ENCODE measurements at regions not wholly inside any gene's neighbourhood (a gene's known extent, or its start where the extent isn't known, plus 50 kb on each side); places are given as distances from the start of the nearest gene placed in this dataset.

DNA sequence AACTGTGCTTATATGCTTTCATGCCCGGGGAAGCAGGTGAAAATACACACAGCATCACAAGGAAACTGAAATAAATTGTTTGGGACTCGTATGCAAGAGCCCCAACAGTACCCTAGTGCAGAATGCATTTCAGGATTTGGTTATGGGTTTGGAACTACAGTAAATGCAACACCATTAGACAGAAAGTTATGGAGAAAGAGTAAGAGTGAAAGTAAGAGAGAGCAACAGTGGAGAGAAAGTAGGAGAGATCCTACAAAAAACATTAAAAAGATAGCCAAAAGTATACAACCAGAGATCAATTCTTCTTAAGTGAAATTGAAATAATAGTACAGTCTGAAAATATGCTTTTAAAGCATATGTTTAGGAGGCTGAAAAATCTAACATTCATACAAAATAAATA lies 231.1 kb downstream of the TFEC start:
- H2AK9ac ChIP-seq (replicated peaks; ENCODE audit: low read depth, low read length, poor library complexity), result no peak overlapping the region

More for the DNA sequence above, 231.1 kb downstream of the TFEC start:
- H2AK5ac ChIP-seq (ENCODE audit: low read depth, low read length), result no peak overlapping the region
- in situ Hi-C loops (cut with MboI; ENCODE audit: low sequenced_read_pairs) (no loop called here), dilution Hi-C loops (cut with HindIII; ENCODE audit: low sequenced_read_pairs, unreplicated experiment) (no loop called here), intact Hi-C loops (cut with micrococcal nuclease) (no loop called here)
- H3K36me3 ChIP-seq (ENCODE audit: control insufficient read depth, insufficient read depth, low read length), result no peaks in the 10 kb centered on the region
- H3K4me3 ChIP-seq (ENCODE audit: insufficient read depth, low read depth, low read length), result no peak overlapping the region
- no peak overlapping the region for H2AFZ ChIP-seq (replicated peaks; ENCODE audit: low read length, poor library complexity)
- WGBS, 2 experiments (ENCODE audit: extremely low coverage in 2 of 2, insufficient read length in 1 of 2), result no CpG with 5 or more reads among the region's 2 CpGs
- no peak for DNase-seq
- H3K4me2 ChIP-seq (ENCODE audit: low read depth, low read length), result no peak overlapping the region
- no peaks in the 10 kb centered on the region for H3K27me3 ChIP-seq (ENCODE audit: control insufficient read depth, insufficient read depth, low read length)
- BruUV-seq (replicated peaks), result no TSS peak
- no peaks in the 10 kb centered on the region for H3K9me1 ChIP-seq (ENCODE audit: insufficient read depth, low read length)
- H3K4me1 ChIP-seq (ENCODE audit: control insufficient read depth, insufficient read depth, low read length), result no peaks in the 10 kb centered on the region
- H3K79me1 ChIP-seq (ENCODE audit: low read depth in 1 of 2, low read length in 2 of 2), result no peaks in the 10 kb centered on the region
- no peak overlapping the region for H2BK120ac ChIP-seq (ENCODE audit: low read depth, low read length)
- H3K27ac ChIP-seq (ENCODE audit: insufficient read depth, low read length), result no peak overlapping the region
- H3K4ac ChIP-seq (ENCODE audit: low read depth, low read length), result no peak overlapping the region
- no peak overlapping the region for H2BK20ac ChIP-seq (ENCODE audit: low read depth, low read length)
- no peak overlapping the region for H3K14ac ChIP-seq (replicated peaks; ENCODE audit: low read depth, low read length)
- POLR2A ChIA-PET (ENCODE audit: unreplicated experiment), result no interaction called here
- ATAC-seq (ENCODE audit: low read depth), result no peak
- no peak overlapping the region for H3K18ac ChIP-seq (ENCODE audit: low read depth, low read length)
- no peak overlapping the region for H3K9ac ChIP-seq (ENCODE audit: low read depth, low read length)
- H2BK5ac ChIP-seq (ENCODE audit: low read depth, low read length, poor library complexity, severe bottlenecking), result no peak overlapping the region
- TF ChIP-seq RAD21 (IDR thresholded peaks at IDR 0.05; ENCODE audit: low read length) (no peak), BHLHE40 (IDR thresholded peaks at IDR 0.05; ENCODE audit: low read depth, low read length) (no peak), NFE2L2 (IDR thresholded peaks at IDR 0.05; ENCODE audit: low read depth, low read length) (no peak), RCOR1 (IDR thresholded peaks at IDR 0.05; ENCODE audit: insufficient replicate concordance, low read length) (no peak), POLR2A (IDR thresholded peaks at IDR 0.05; ENCODE audit: low read depth, low read length) (no peak), RFX5 (IDR thresholded peaks at IDR 0.05; ENCODE audit: low read depth, low read length) (no peak), MAZ (IDR thresholded peaks at IDR 0.05; ENCODE audit: borderline replicate concordance, low read depth, low read length) (no peak), MAFK (IDR thresholded peaks at IDR 0.05; ENCODE audit: low read depth, low read length) (no peak), FOS (IDR thresholded peaks at IDR 0.05; ENCODE audit: low read depth, low read length) (no peak), SMC3 (IDR thresholded peaks at IDR 0.05; ENCODE audit: low read depth, low read length) (no peak), CEBPB (IDR thresholded peaks at IDR 0.05; ENCODE audit: low read depth, low read length) (no peak), MXI1 (IDR thresholded peaks at IDR 0.05; ENCODE audit: borderline replicate concordance, low read depth, low read length) (no peak), CHD1 (IDR thresholded peaks at IDR 0.05; ENCODE audit: low read depth, low read length) (no peak)
- TF ChIP-seq, protein P1, sequence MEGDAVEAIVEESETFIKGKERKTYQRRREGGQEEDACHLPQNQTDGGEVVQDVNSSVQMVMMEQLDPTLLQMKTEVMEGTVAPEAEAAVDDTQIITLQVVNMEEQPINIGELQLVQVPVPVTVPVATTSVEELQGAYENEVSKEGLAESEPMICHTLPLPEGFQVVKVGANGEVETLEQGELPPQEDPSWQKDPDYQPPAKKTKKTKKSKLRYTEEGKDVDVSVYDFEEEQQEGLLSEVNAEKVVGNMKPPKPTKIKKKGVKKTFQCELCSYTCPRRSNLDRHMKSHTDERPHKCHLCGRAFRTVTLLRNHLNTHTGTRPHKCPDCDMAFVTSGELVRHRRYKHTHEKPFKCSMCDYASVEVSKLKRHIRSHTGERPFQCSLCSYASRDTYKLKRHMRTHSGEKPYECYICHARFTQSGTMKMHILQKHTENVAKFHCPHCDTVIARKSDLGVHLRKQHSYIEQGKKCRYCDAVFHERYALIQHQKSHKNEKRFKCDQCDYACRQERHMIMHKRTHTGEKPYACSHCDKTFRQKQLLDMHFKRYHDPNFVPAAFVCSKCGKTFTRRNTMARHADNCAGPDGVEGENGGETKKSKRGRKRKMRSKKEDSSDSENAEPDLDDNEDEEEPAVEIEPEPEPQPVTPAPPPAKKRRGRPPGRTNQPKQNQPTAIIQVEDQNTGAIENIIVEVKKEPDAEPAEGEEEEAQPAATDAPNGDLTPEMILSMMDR (conservative IDR thresholded peaks at IDR 0.05; ENCODE audit: low read depth, low read length), result no peak
- TF ChIP-seq, protein P2, sequence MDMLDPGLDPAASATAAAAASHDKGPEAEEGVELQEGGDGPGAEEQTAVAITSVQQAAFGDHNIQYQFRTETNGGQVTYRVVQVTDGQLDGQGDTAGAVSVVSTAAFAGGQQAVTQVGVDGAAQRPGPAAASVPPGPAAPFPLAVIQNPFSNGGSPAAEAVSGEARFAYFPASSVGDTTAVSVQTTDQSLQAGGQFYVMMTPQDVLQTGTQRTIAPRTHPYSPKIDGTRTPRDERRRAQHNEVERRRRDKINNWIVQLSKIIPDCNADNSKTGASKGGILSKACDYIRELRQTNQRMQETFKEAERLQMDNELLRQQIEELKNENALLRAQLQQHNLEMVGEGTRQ (IDR thresholded peaks at IDR 0.05; ENCODE audit: low read depth, low read length), result no peak
- TF ChIP-seq, protein P3, sequence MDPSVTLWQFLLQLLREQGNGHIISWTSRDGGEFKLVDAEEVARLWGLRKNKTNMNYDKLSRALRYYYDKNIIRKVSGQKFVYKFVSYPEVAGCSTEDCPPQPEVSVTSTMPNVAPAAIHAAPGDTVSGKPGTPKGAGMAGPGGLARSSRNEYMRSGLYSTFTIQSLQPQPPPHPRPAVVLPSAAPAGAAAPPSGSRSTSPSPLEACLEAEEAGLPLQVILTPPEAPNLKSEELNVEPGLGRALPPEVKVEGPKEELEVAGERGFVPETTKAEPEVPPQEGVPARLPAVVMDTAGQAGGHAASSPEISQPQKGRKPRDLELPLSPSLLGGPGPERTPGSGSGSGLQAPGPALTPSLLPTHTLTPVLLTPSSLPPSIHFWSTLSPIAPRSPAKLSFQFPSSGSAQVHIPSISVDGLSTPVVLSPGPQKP (IDR thresholded peaks at IDR 0.05; ENCODE audit: borderline replicate concordance, low read depth, low read length), result no peak
- no peak overlapping the region for H3K23ac ChIP-seq (ENCODE audit: low read depth, low read length)
- H4K5ac ChIP-seq (ENCODE audit: low read depth, low read length), result no peak overlapping the region
- no peak overlapping the region for H3K56ac ChIP-seq (ENCODE audit: extremely low read depth, insufficient read depth, low read length)
- no peak overlapping the region for H4K91ac ChIP-seq (ENCODE audit: insufficient read depth, low read depth, low read length)
- no peaks in the 10 kb centered on the region for H3K9me3 ChIP-seq (ENCODE audit: control insufficient read depth, insufficient read depth, low read length)
- no peak overlapping the region for H4K8ac ChIP-seq (ENCODE audit: low read depth in 2 of 2, low read length in 2 of 2)
- no peak overlapping the region for H2BK15ac ChIP-seq (ENCODE audit: low read depth, low read length)
- no peaks in the 10 kb centered on the region for H4K20me1 ChIP-seq (ENCODE audit: insufficient read depth, low read length)
- CTCF ChIA-PET, result no interaction called here
